Neuronal stem cell (in vitro differentiated cells): ENCODE measurements at regions not wholly inside any gene's neighbourhood (a gene's known extent, or its start where the extent isn't known, plus 50 kb on each side); places are given as distances from the start of the nearest gene placed in this dataset.

Source experiments
- DNase-seq: peaks from one replicate; pipeline ENCODE4 v3.0.0-alpha.2; 2013; ENCODE audit warnings: low spot score
- H2AFZ ChIP-seq: one replicate; pipeline ENCODE4 v1.6.1; 2013; ENCODE audit warnings: mild to moderate bottlenecking, low read length, inconsistent platforms
- H2AK5ac ChIP-seq: 2 replicates; pipeline ENCODE4 v1.6.1; 2013; ENCODE audit warnings: low read depth, mild to moderate bottlenecking, inconsistent platforms, low read length, moderate library complexity, mixed read lengths
- H2BK120ac ChIP-seq: 2 replicates; pipeline ENCODE4 v1.6.1; 2013; ENCODE audit warnings: low read depth, mild to moderate bottlenecking, inconsistent platforms, low read length, moderate library complexity, mixed read lengths
- H2BK12ac ChIP-seq: one replicate; pipeline ENCODE4 v1.6.1; 2013; ENCODE audit warnings: low read length, inconsistent platforms
- H2BK15ac ChIP-seq: 2 replicates; pipeline ENCODE4 v1.6.1; 2013; ENCODE audit warnings: mild to moderate bottlenecking, low read length, inconsistent platforms, mixed read lengths
- H2BK5ac ChIP-seq: one replicate; pipeline ENCODE4 v1.6.1; 2013; ENCODE audit warnings: inconsistent platforms, mild to moderate bottlenecking, low read length, moderate library complexity
- H3K14ac ChIP-seq: one replicate; pipeline ENCODE4 v1.6.1; 2013; ENCODE audit warnings: low read length, inconsistent platforms
- H3K18ac ChIP-seq: 2 replicates; pipeline ENCODE4 v1.6.1; 2013; ENCODE audit warnings: low read length, inconsistent platforms
- H3K23ac ChIP-seq: 2 replicates; pipeline ENCODE4 v1.6.1; 2013; ENCODE audit warnings: low read depth, mild to moderate bottlenecking, mixed read lengths, low read length, inconsistent platforms; ENCODE audit not compliant: poor library complexity
- H3K27ac ChIP-seq: replicated peaks from 3 replicates; pipeline ENCODE4 v1.5.1; 2013; ENCODE audit warnings: low read length, inconsistent platforms
- H3K27me3 ChIP-seq, 3 experiments: 2 replicates each; pipeline ENCODE4 v1.6.1; 2013; ENCODE audit warnings: low read length in 3 of 3, mild to moderate bottlenecking in 2 of 3, inconsistent platforms in 1 of 3, low read depth in 1 of 3, mixed read lengths in 1 of 3, moderate library complexity in 1 of 3; ENCODE audit not compliant: control insufficient read depth in 3 of 3, insufficient read depth in 3 of 3
- H3K36me3 ChIP-seq, 2 donors: replicated peaks in 1 of 2; 2 replicates each; pipeline ENCODE4 v1.6.1; 2013; ENCODE audit warnings: low read length in 2 of 2; ENCODE audit not compliant: control insufficient read depth in 2 of 2, insufficient read depth in 2 of 2
- H3K4ac ChIP-seq: 2 replicates; pipeline ENCODE4 v1.6.1; 2013; ENCODE audit warnings: inconsistent platforms, mild to moderate bottlenecking, low read length, moderate library complexity
- H3K4me1 ChIP-seq, 2 donors: 1 replicate in 1 of 2; 2 replicates in 1 of 2; pipeline ENCODE4 v1.6.1; 2013; ENCODE audit warnings: low read length in 2 of 2, low read depth in 1 of 2; ENCODE audit not compliant: control insufficient read depth in 2 of 2, insufficient read depth in 1 of 2
- H3K4me2 ChIP-seq: one replicate; pipeline ENCODE4 v1.6.1; 2013; ENCODE audit warnings: mild to moderate bottlenecking, low read length, inconsistent platforms; ENCODE audit not compliant: insufficient read depth, poor library complexity, severe bottlenecking
- H3K4me3 ChIP-seq, 2 donors: 2 replicates each; pipeline ENCODE4 v1.5.1; 2013; ENCODE audit warnings: low read length in 2 of 2, mild to moderate bottlenecking in 2 of 2, inconsistent platforms in 1 of 2, moderate library complexity in 1 of 2
- H3K79me1 ChIP-seq: one replicate; pipeline ENCODE4 v1.6.1; 2013; ENCODE audit warnings: low read depth, mild to moderate bottlenecking, inconsistent platforms, low read length, moderate library complexity
- H3K9ac ChIP-seq: one replicate; pipeline ENCODE4 v1.6.1; 2013; ENCODE audit warnings: mild to moderate bottlenecking, low read depth, low read length, inconsistent platforms; ENCODE audit not compliant: poor library complexity
- H3K9me3 ChIP-seq, 2 donors: replicated peaks in 1 of 2; 2 replicates each; pipeline versions ENCODE3 to v1.6.1; 2013; ENCODE audit warnings: low read length in 2 of 2, mild to moderate bottlenecking in 2 of 2, inconsistent platforms in 1 of 2, low read depth in 1 of 2, mixed read lengths in 1 of 2, moderate library complexity in 1 of 2; ENCODE audit not compliant: control insufficient read depth in 2 of 2, insufficient read depth in 1 of 2
- H4K8ac ChIP-seq: one replicate; pipeline ENCODE4 v1.6.1; 2013; ENCODE audit warnings: low read depth, mild to moderate bottlenecking, inconsistent platforms, low read length, moderate library complexity
- H4K91ac ChIP-seq: one replicate; pipeline ENCODE4 v1.6.1; 2013; ENCODE audit warnings: low read length, low read depth, mild to moderate bottlenecking, inconsistent platforms; ENCODE audit not compliant: poor library complexity
- WGBS, 2 donors: extraction: QIAGEN DNeasy Blood & Tissue Kit; methylation state at CpG; one replicate each; pipeline ENCODE4 v1.1.7; 2013; ENCODE audit warnings: missing lambda C conversion rate in 2 of 2, mixed read lengths in 1 of 2; ENCODE audit not compliant: insufficient read length in 2 of 2, insufficient replicate concordance in 1 of 2; ENCODE audit errors: extremely low coverage in 2 of 2; 5-methylcytosine and 5-hydroxymethylcytosine counted together

DNA sequence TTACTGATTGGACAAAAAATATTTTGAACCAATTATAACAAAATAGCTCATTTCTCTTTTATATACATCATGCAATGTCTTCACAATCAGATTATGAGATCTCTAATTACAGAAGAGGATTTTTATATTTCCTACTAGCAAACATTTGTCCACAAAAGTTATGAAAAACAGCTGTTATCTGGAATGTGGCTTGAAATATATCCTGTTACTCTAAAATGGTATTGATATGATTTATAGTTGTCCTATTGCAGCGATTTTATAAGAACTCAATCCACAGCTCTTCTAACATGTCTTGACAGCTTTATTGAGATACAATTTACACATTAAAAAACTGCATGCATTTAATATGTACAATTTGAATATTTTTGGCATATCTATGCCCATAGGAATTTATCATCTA is 779.9 kb upstream of the ACO1 start:
- Histone ChIP-seq H3K4me1 (no peaks in the 10 kb centered on the region), H2BK12ac (no peak overlapping the region), H3K18ac (no peak overlapping the region), H3K4ac (no peak overlapping the region), H4K91ac (no peak overlapping the region), H3K14ac (no peak overlapping the region), H3K36me3 (no peaks in the 10 kb centered on the region), H3K27ac (no peak overlapping the region), H4K8ac (no peak overlapping the region), H2BK5ac (no peak overlapping the region), H3K23ac (no peak overlapping the region), H2AFZ (no peak overlapping the region), H3K4me2 (no peak overlapping the region), H3K27me3 (no peaks in the 10 kb centered on the region), H2AK5ac (no peak overlapping the region), H3K79me1 (no peaks in the 10 kb centered on the region), H3K4me3 (no peak overlapping the region), H3K9ac (no peak overlapping the region), H2BK120ac (no peak overlapping the region), H2BK15ac (no peak overlapping the region), H3K9me3 (no peaks in the 10 kb centered on the region)
- no CpG with 5 or more reads among the region's 1 CpG for WGBS, 2 donors
- no peak for DNase-seq

DNA sequence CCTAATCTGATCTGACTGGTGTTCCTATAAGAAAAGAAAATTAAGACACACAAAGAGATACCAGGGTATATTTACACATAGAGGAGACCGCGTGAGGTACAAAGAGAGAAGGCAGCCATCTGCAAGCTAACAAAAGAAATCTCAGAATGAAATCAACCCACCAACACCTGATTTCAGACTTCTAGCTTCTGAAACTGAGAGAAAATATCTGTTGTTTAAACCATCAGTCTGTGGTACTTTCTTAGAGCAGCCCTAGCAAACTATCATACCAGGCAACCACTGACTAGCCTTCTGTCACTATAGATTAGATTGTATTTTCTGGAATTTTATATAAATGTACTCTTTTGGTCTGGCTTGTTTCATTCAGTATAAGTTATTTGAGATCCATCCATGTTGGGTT is 779.3 kb upstream of the ACO1 start:
- Histone ChIP-seq H3K9me3 (no peaks in the 10 kb centered on the region), H2AK5ac (no peak overlapping the region), H3K4me2 (no peak overlapping the region), H3K14ac (no peak overlapping the region), H4K8ac (no peak overlapping the region), H2BK5ac (no peak overlapping the region), H2AFZ (no peak overlapping the region), H3K4ac (no peak overlapping the region), H2BK15ac (no peak overlapping the region), H4K91ac (no peak overlapping the region), H2BK12ac (no peak overlapping the region), H3K18ac (no peak overlapping the region), H3K27me3 (no peaks in the 10 kb centered on the region), H3K79me1 (no peaks in the 10 kb centered on the region), H3K9ac (no peak overlapping the region), H3K23ac (no peak overlapping the region), H2BK120ac (no peak overlapping the region), H3K4me1 (no peaks in the 10 kb centered on the region), H3K36me3 (no peaks in the 10 kb centered on the region), H3K27ac (no peak overlapping the region), H3K4me3 (no peak overlapping the region)
- no peak for DNase-seq
- WGBS, 2 donors = no CpG with 5 or more reads among the region's 2 CpGs

DNA sequence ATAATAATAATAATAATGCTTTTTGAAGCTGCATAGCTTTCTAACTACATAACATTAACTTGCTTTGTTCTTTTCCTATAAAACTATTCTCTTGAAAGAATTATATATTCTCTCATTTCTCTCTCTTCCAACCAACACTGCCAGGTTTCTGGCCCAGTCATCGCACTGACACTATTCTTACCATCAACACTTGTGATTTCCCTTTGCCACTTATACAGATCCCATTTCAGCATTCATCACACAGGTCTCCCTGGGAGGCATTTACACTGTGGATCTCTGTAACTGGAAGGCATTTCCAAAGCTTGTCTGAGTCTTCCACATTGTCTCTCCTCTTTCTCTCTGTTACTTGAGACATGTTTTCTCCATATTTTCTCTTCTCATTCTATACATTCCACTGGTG is 777.8 kb upstream of the ACO1 start:
- H3K9me3 ChIP-seq = no peaks in the 10 kb centered on the region
- H2AK5ac ChIP-seq = no peak overlapping the region
- no peak overlapping the region for H3K9ac ChIP-seq
- no peak overlapping the region for H4K91ac ChIP-seq
- no peak overlapping the region for H2BK12ac ChIP-seq
- H3K4me3 ChIP-seq = no peak overlapping the region
- WGBS, 2 donors = no CpG with 5 or more reads among the region's 1 CpG
- H3K18ac ChIP-seq = no peak overlapping the region
- no peaks in the 10 kb centered on the region for H3K4me1 ChIP-seq
- H2BK120ac ChIP-seq = no peak overlapping the region
- H3K27me3 ChIP-seq = no peaks in the 10 kb centered on the region
- H3K36me3 ChIP-seq = no peaks in the 10 kb centered on the region
- no peak overlapping the region for H3K4me2 ChIP-seq
- no peak for DNase-seq
- no peak overlapping the region for H3K23ac ChIP-seq
- H4K8ac ChIP-seq = no peak overlapping the region
- H3K79me1 ChIP-seq = no peaks in the 10 kb centered on the region
- no peak overlapping the region for H2BK5ac ChIP-seq
- no peak overlapping the region for H3K14ac ChIP-seq
- H3K4ac ChIP-seq = no peak overlapping the region
- H2BK15ac ChIP-seq = no peak overlapping the region
- H3K27ac ChIP-seq = no peak overlapping the region
- H2AFZ ChIP-seq = no peak overlapping the region

DNA sequence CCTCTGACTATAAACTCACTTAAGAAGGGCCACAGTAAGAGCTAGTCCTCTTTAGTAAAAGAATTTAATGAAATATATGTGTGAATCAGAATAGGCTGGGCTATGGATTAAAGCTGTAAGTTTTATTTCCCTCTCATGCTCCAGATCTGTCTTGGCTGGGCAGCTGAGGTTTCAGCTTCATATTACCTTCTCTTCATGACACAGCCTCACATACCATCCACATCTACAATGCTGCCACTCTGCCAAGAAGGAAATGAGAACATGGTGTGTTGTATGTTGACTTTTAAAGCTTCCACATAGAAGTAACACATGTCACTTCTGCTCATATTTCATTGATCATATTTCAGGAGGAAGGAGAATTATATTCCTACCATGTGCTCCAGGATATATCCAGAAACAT is 776.0 kb upstream of the ACO1 start:
- Histone ChIP-seq H3K14ac (no peak overlapping the region), H3K9me3 (no peaks in the 10 kb centered on the region), H4K91ac (no peak overlapping the region), H3K9ac (no peak overlapping the region), H2BK12ac (no peak overlapping the region), H3K27me3 (no peaks in the 10 kb centered on the region), H3K27ac (no peak overlapping the region), H3K4me2 (no peak overlapping the region), H2BK15ac (no peak overlapping the region), H3K23ac (no peak overlapping the region), H2BK120ac (no peak overlapping the region), H2BK5ac (no peak overlapping the region), H2AK5ac (no peak overlapping the region), H3K18ac (no peak overlapping the region), H2AFZ (no peak overlapping the region), H4K8ac (no peak overlapping the region), H3K4me3 (no peak overlapping the region), H3K4me1 (no peaks in the 10 kb centered on the region), H3K4ac (no peak overlapping the region), H3K36me3 (no peaks in the 10 kb centered on the region), H3K79me1 (no peaks in the 10 kb centered on the region)
- no peak for DNase-seq
